Osteoblast (primary cell): ENCODE measurements at regions not wholly inside any gene's neighbourhood (a gene's known extent, or its start where the extent isn't known, plus 50 kb on each side); places are given as distances from the start of the nearest gene placed in this dataset.

Experiments
- DNase-seq: peaks from one replicate; pipeline ENCODE4 v3.0.0; 2011; ENCODE audit warnings: low spot score, mixed read lengths; ENCODE audit not compliant: insufficient read length; ENCODE audit errors: missing footprints
- H2AFZ ChIP-seq: 2 replicates; pipeline ENCODE4 v1.6.0; 2011; ENCODE audit warnings: mild to moderate bottlenecking, low read length
- H3K27ac ChIP-seq: 2 replicates; pipeline ENCODE4 v1.5.1; 2011; ENCODE audit warnings: mild to moderate bottlenecking, low read depth, low read length, moderate library complexity
- H3K27me3 ChIP-seq: 2 replicates; pipeline ENCODE4 v1.6.0; 2012; ENCODE audit warnings: mild to moderate bottlenecking, control low read depth, inconsistent platforms, low read length, moderate library complexity; ENCODE audit not compliant: insufficient read depth
- H3K36me3 ChIP-seq: 2 replicates; pipeline ENCODE4 v1.5.1; 2011; ENCODE audit warnings: mild to moderate bottlenecking, low read length, control low read depth, moderate library complexity; ENCODE audit not compliant: insufficient read depth
- H3K4me1 ChIP-seq: 2 replicates; pipeline ENCODE4 v1.5.1; 2011; ENCODE audit warnings: mild to moderate bottlenecking, low read length, control low read depth, moderate library complexity; ENCODE audit not compliant: insufficient read depth
- H3K4me2 ChIP-seq: 2 replicates; pipeline ENCODE4 v1.6.0; 2011; ENCODE audit warnings: mild to moderate bottlenecking, low read length; ENCODE audit not compliant: insufficient read depth
- H3K4me3 ChIP-seq: fragments of 200-600 bp; sonication (generic); 3 replicates; pipeline ENCODE4 v1.5.1; 2012; ENCODE audit warnings: mild to moderate bottlenecking, low read length, inconsistent platforms; ENCODE audit not compliant: insufficient read depth
- H3K79me2 ChIP-seq: 2 replicates; pipeline ENCODE4 v1.6.0; 2012; ENCODE audit warnings: mild to moderate bottlenecking, low read length, control low read depth, inconsistent platforms; ENCODE audit not compliant: insufficient read depth
- H3K9me3 ChIP-seq: 2 replicates; pipeline ENCODE4 v1.5.1; 2011; ENCODE audit warnings: low read depth, low read length, control low read depth
- H4K20me1 ChIP-seq: 2 replicates; pipeline ENCODE4 v1.6.0; 2012; ENCODE audit warnings: mild to moderate bottlenecking, low read length, control low read depth; ENCODE audit not compliant: insufficient read depth
- CTCF ChIP-seq: IDR thresholded peaks from 2 replicates; pipeline ENCODE4 v1.5.1; 2011; ENCODE audit warnings: mild to moderate bottlenecking, low read depth, low read length, moderate library complexity; ENCODE audit errors: extremely low read depth

GRCh38 chr5:155919725-155920124 lies 407.2 kb upstream of the SGCD start:
- TF ChIP-seq CTCF, result no peak
- H3K27ac ChIP-seq, result no peak overlapping the region
- H4K20me1 ChIP-seq, result no peaks in the 10 kb centered on the region
- no peak overlapping the region for H3K4me3 ChIP-seq
- H3K9me3 ChIP-seq, result no peaks in the 10 kb centered on the region
- no peak overlapping the region for H2AFZ ChIP-seq
- H3K79me2 ChIP-seq, result no peaks in the 10 kb centered on the region
- H3K27me3 ChIP-seq, result no peaks in the 10 kb centered on the region
- no peak overlapping the region for H3K4me2 ChIP-seq
- no peaks in the 10 kb centered on the region for H3K36me3 ChIP-seq
- DNase-seq, result no peak
- H3K4me1 ChIP-seq, result no peaks in the 10 kb centered on the region

- peaks cover 5% of the 10 kb centered on the region for H3K4me1 ChIP-seq
- no peak for TF ChIP-seq CTCF
- H3K4me3 ChIP-seq, result no peak overlapping the region
- no peaks in the 10 kb centered on the region for H4K20me1 ChIP-seq
- H3K4me2 ChIP-seq, result no peak overlapping the region
- no peak for DNase-seq
- H3K27ac ChIP-seq, result no peak overlapping the region
- no peaks in the 10 kb centered on the region for H3K9me3 ChIP-seq
- H3K27me3 ChIP-seq, result no peaks in the 10 kb centered on the region
- H3K79me2 ChIP-seq, result no peaks in the 10 kb centered on the region
- H2AFZ ChIP-seq, result no peak overlapping the region
- H3K36me3 ChIP-seq, result no peaks in the 10 kb centered on the region
Measured at GRCh38 chr5:155921621-155922020, 405.3 kb upstream of the SGCD start.

GRCh38 chr5:155923784-155924183 lies 403.2 kb upstream of the SGCD start:
- no peaks in the 10 kb centered on the region for H3K27me3 ChIP-seq
- H3K4me3 ChIP-seq, result no peak overlapping the region
- no peaks in the 10 kb centered on the region for H4K20me1 ChIP-seq
- H3K4me1 ChIP-seq, result peaks cover 8% of the 10 kb centered on the region
- no peaks in the 10 kb centered on the region for H3K9me3 ChIP-seq
- H3K36me3 ChIP-seq, result no peaks in the 10 kb centered on the region
- H2AFZ ChIP-seq, result no peak overlapping the region
- no peak overlapping the region for H3K4me2 ChIP-seq
- no peaks in the 10 kb centered on the region for H3K79me2 ChIP-seq
- no peak for DNase-seq
- no peak for TF ChIP-seq CTCF
- no peak overlapping the region for H3K27ac ChIP-seq

GRCh38 chr5:155926031-155926430 lies 400.9 kb upstream of the SGCD start:
- TF ChIP-seq CTCF, result no peak
- Histone ChIP-seq H3K36me3 (no peaks in the 10 kb centered on the region), H3K9me3 (no peaks in the 10 kb centered on the region), H3K4me1 (peaks cover 8% of the 10 kb centered on the region), H3K79me2 (no peaks in the 10 kb centered on the region), H3K4me2 (no peak overlapping the region), H4K20me1 (no peaks in the 10 kb centered on the region), H2AFZ (no peak overlapping the region), H3K27ac (no peak overlapping the region), H3K4me3 (no peak overlapping the region), H3K27me3 (no peaks in the 10 kb centered on the region)
- no peak for DNase-seq
